HL-60 (cell line): ENCODE measurements at regions not wholly inside any gene's neighbourhood (a gene's known extent, or its start where the extent isn't known, plus 50 kb on each side); places are given as distances from the start of the nearest gene placed in this dataset.

ENCODE experiments used
- GABPA ChIP-seq: IDR thresholded peaks from 2 replicates; pipeline ENCODE4 v1.6.1; 2012; ENCODE audit warnings: low read depth
- POLR2AphosphoS5 ChIP-seq: IDR thresholded peaks from 2 replicates; pipeline ENCODE4 v1.6.1; 2012; ENCODE audit warnings: low read depth
- SPI1 ChIP-seq: IDR thresholded peaks from 2 replicates; pipeline ENCODE4 v1.6.1; 2012; ENCODE audit warnings: low read depth, mild to moderate bottlenecking, borderline replicate concordance
- TF ChIP-seq, protein P1 (sequence below): IDR thresholded peaks from one replicate; pipeline ENCODE4 v1.5.1; 2011; ENCODE audit warnings: low read length, control low read depth, inconsistent platforms; ENCODE audit not compliant: insufficient read depth
- TF ChIP-seq, protein P2 (sequence below): IDR thresholded peaks from 2 replicates; pipeline ENCODE4 v1.6.1; 2012; ENCODE audit warnings: low read depth; ENCODE audit not compliant: insufficient replicate concordance

DNA sequence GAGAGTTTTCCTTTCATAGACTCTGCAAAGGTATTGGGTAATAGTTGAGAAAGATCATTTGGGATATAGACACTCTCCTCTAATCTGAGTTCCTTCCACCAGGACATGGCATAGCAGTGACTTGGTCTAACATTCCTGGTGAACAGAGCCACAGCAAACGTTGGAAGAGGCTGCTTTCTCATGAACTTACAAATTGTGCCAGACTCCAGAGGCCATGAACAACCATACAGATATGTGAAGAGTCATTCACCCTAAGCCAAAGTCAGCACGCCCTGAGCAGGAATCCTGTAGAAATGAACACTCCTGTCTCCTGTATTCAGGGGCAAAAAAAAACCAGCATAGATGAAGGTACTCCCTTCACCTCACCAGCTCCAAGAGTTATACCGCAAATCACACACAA, 152.8 kb downstream of the TMEM18 start:
- TF ChIP-seq, protein P1, sequence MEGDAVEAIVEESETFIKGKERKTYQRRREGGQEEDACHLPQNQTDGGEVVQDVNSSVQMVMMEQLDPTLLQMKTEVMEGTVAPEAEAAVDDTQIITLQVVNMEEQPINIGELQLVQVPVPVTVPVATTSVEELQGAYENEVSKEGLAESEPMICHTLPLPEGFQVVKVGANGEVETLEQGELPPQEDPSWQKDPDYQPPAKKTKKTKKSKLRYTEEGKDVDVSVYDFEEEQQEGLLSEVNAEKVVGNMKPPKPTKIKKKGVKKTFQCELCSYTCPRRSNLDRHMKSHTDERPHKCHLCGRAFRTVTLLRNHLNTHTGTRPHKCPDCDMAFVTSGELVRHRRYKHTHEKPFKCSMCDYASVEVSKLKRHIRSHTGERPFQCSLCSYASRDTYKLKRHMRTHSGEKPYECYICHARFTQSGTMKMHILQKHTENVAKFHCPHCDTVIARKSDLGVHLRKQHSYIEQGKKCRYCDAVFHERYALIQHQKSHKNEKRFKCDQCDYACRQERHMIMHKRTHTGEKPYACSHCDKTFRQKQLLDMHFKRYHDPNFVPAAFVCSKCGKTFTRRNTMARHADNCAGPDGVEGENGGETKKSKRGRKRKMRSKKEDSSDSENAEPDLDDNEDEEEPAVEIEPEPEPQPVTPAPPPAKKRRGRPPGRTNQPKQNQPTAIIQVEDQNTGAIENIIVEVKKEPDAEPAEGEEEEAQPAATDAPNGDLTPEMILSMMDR, result no peak
- TF ChIP-seq POLR2AphosphoS5 (no peak), SPI1 (no peak), GABPA (no peak)
- TF ChIP-seq, protein P2, sequence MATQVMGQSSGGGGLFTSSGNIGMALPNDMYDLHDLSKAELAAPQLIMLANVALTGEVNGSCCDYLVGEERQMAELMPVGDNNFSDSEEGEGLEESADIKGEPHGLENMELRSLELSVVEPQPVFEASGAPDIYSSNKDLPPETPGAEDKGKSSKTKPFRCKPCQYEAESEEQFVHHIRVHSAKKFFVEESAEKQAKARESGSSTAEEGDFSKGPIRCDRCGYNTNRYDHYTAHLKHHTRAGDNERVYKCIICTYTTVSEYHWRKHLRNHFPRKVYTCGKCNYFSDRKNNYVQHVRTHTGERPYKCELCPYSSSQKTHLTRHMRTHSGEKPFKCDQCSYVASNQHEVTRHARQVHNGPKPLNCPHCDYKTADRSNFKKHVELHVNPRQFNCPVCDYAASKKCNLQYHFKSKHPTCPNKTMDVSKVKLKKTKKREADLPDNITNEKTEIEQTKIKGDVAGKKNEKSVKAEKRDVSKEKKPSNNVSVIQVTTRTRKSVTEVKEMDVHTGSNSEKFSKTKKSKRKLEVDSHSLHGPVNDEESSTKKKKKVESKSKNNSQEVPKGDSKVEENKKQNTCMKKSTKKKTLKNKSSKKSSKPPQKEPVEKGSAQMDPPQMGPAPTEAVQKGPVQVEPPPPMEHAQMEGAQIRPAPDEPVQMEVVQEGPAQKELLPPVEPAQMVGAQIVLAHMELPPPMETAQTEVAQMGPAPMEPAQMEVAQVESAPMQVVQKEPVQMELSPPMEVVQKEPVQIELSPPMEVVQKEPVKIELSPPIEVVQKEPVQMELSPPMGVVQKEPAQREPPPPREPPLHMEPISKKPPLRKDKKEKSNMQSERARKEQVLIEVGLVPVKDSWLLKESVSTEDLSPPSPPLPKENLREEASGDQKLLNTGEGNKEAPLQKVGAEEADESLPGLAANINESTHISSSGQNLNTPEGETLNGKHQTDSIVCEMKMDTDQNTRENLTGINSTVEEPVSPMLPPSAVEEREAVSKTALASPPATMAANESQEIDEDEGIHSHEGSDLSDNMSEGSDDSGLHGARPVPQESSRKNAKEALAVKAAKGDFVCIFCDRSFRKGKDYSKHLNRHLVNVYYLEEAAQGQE, result no peak
